T-helper 2 cell (primary cell): ENCODE measurements at regions not wholly inside any gene's neighbourhood (a gene's known extent, or its start where the extent isn't known, plus 50 kb on each side); places are given as distances from the start of the nearest gene placed in this dataset.
"Not testable (repeated sequence)": the region's sequence is repeated elsewhere in the genome, so short reads cannot be mapped to it uniquely, and the experiment has no call there.

ENCODE experiments used
- DNase-seq, 5 experiments: peaks; one replicate each; pipeline versions ENCODE4 v3.0.0 to v3.0.0-alpha.2; 2012 to 2022

GRCh38 chr3:77707281-77707680, 667.4 kb downstream of the ROBO2 start:
- DNase-seq: no peak

GRCh38 chr3:77709155-77709554, 669.3 kb downstream of the ROBO2 start:
- DNase-seq: no peak

GRCh38 chr3:77718311-77718710, 678.4 kb downstream of the ROBO2 start:
- DNase-seq: no peak

GRCh38 chr3:77720460-77720971, 680.6 kb downstream of the ROBO2 start:
- DNase-seq: no peak

GRCh38 chr3:77726517-77726916, 686.6 kb downstream of the ROBO2 start:
- no peak for DNase-seq

GRCh38 chr3:77746048-77746447, 706.1 kb downstream of the ROBO2 start:
- DNase-seq: no peak

- DNase-seq: no peak
These were observed 707.0 kb downstream of the ROBO2 start for GRCh38 chr3:77746892-77747291.

GRCh38 chr3:77756397-77756975, 716.6 kb downstream of the ROBO2 start:
- not testable (repeated sequence) for DNase-seq

GRCh38 chr3:77772459-77772858, 732.6 kb downstream of the ROBO2 start:
- DNase-seq: no peak

- no peak for DNase-seq
These were observed 733.2 kb downstream of the ROBO2 start for GRCh38 chr3:77773084-77773483.

- no peak for DNase-seq
These were observed 740.5 kb downstream of the ROBO2 start for GRCh38 chr3:77780278-77780996.

- no peak for DNase-seq
These were observed 746.3 kb downstream of the ROBO2 start for GRCh38 chr3:77786216-77786615.

- DNase-seq: no peak
These were observed 755.1 kb downstream of the ROBO2 start for GRCh38 chr3:77795013-77795412.

- DNase-seq: no peak
These were observed 759.4 kb downstream of the ROBO2 start for GRCh38 chr3:77799278-77799677.

- no peak for DNase-seq
These were observed 761.0 kb downstream of the ROBO2 start for GRCh38 chr3:77800893-77801292.

- no peak for DNase-seq
These were observed 767.4 kb downstream of the ROBO2 start for GRCh38 chr3:77807312-77807711.

- no peak for DNase-seq
These were observed 774.9 kb downstream of the ROBO2 start for GRCh38 chr3:77814845-77815244.

GRCh38 chr3:77815467-77815866, 775.6 kb downstream of the ROBO2 start:
- no peak for DNase-seq

- no peak for DNase-seq
These were observed 776.5 kb downstream of the ROBO2 start for GRCh38 chr3:77816366-77816765.

GRCh38 chr3:77825001-77825827, 785.3 kb downstream of the ROBO2 start:
- no peak for DNase-seq

GRCh38 chr3:77835921-77836320, 796.0 kb downstream of the ROBO2 start:
- no peak for DNase-seq

GRCh38 chr3:77837456-77838025, 797.6 kb downstream of the ROBO2 start:
- DNase-seq: no peak

GRCh38 chr3:77859156-77859555, 819.3 kb downstream of the ROBO2 start:
- DNase-seq: no peak
